ENCODE measurements at regions not wholly inside any gene's neighbourhood (a gene's known extent, or its start where the extent isn't known, plus 50 kb on each side); places are given as distances from the start of the nearest gene placed in this dataset.

- Histone ChIP-seq H3K4me3 (no peak overlapping the region), H3K27ac (no peak overlapping the region), H3K27me3 (no peaks in the 10 kb centered on the region), H3K9me3 (no peaks in the 10 kb centered on the region), H3K36me3 (no peaks in the 10 kb centered on the region), H3K4me1 (peaks cover 0 to 3% (median 0%) of the 10 kb centered on the region in 4 donors)
- intact Hi-C loops (cut with DNase I) = no loop called here
- WGBS, 2 donors = 83 to 94% methylated on average over 5 of the region's 5 CpGs
- TF ChIP-seq EP300 (IDR thresholded peaks at IDR 0.05) = no peak
- peak; percentile 35 for DNase-seq
These were observed 71.8 kb upstream of the SIRPA start for GRCh38 chr20:1823450-1823844.

GRCh38 chr20:1822564-1823449, 72.4 kb upstream of the SIRPA start:
- Histone ChIP-seq H3K36me3 (no peaks in the 10 kb centered on the region), H3K27me3 (no peaks in the 10 kb centered on the region), H3K9me3 (no peaks in the 10 kb centered on the region), H3K4me3 (no peak overlapping the region), H3K27ac (no peak overlapping the region), H3K4me1 (peaks cover 0 to 7% (median 0%) of the 10 kb centered on the region in 4 donors)
- TF ChIP-seq CTCF (IDR thresholded peaks at IDR 0.05) (no peak), POLR2A (IDR thresholded peaks at IDR 0.05) (no peak), POLR2AphosphoS5 (IDR thresholded peaks at IDR 0.05) (no peak), EP300 (IDR thresholded peaks at IDR 0.05) (no peak)
- intact Hi-C loops (cut with DNase I) = no loop called here
- 94% methylated on average over 4 of the region's 4 CpGs for WGBS, 2 donors
- no peak for DNase-seq

DNA sequence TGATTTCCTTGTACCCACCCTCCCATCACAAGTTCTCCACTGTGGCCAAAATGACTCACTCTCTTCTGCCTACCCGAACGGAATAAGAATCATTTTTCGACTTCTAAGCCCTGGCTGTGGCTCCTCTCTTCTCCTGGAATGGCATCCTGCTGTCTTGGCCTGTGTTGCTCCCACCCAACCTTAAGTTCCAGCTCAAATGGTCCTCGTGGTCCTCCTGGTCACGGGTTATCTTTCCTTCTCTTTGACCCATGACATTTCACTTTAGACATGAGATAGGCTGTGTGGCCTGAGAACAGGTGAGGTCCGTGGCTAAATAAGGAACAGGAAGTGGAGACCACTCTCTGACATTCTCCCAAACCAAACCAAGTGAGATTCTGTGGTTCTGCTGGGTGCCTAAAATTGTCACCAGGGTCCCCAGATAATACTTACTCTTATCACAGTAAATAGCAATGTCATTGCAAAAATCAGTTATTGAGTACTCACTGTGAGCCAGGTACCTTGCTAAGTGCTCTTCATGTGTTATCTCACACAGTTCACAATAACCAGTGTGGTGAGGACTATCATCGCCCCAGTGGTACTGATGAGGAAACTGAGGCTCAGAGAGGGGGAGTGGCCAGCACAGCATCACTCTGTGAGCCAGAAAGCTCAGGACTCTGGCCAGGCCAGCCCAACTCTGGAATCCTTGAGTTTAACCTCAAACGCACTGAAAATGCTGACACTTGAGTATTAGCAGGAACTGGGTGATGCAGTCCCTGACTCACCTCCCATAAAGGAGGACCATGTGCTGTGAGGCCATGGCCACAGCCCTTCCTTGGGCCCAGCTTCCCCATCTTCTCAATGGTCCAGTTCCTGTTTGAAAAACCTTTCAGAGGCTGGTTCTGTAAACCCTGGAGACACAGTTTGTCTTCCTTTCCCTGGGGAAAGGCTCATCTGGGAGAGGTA, 74.8 kb upstream of the SIRPA start:
- Histone ChIP-seq H3K27me3 (no peaks in the 10 kb centered on the region), H3K36me3 (no peaks in the 10 kb centered on the region), H3K27ac (peak overlapping the region in 2 of 4 donors; percentile 29 to 51), H3K4me1 (peaks cover 0 to 31% (median 21%) of the 10 kb centered on the region in 4 donors), H3K4me3 (no peak overlapping the region), H3K9me3 (no peaks in the 10 kb centered on the region)
- DNase-seq = no peak
- intact Hi-C loops (cut with DNase I) = no loop called here
- 82 to 87% methylated on average over 8 of the region's 8 CpGs for WGBS, 2 donors
- no peak for TF ChIP-seq POLR2A (IDR thresholded peaks at IDR 0.05)
- no peak for TF ChIP-seq CTCF (IDR thresholded peaks at IDR 0.05)
- no peak for TF ChIP-seq POLR2AphosphoS5 (IDR thresholded peaks at IDR 0.05)
- TF ChIP-seq EP300 (IDR thresholded peaks at IDR 0.05) = no peak

- peaks cover 0 to 33% (median 22%) of the 10 kb centered on the region in 4 donors for H3K4me1 ChIP-seq
- WGBS, 2 donors = 80 to 90% methylated on average over 14 of the region's 14 CpGs
- no peaks in the 10 kb centered on the region for H3K27me3 ChIP-seq
- peak overlapping the region in 3 of 4 donors; percentile 19 to 51 (median 30) for H3K27ac ChIP-seq
- no peaks in the 10 kb centered on the region for H3K36me3 ChIP-seq
- no peak overlapping the region for H3K4me3 ChIP-seq
- no peaks in the 10 kb centered on the region for H3K9me3 ChIP-seq
- intact Hi-C loops (cut with DNase I) = no loop called here
- TF ChIP-seq POLR2AphosphoS5 (IDR thresholded peaks at IDR 0.05) = no peak
- TF ChIP-seq POLR2A (IDR thresholded peaks at IDR 0.05) = no peak
- no peak for TF ChIP-seq CTCF (IDR thresholded peaks at IDR 0.05)
- TF ChIP-seq EP300 (IDR thresholded peaks at IDR 0.05) = no peak
- DNase-seq = no peak
These were observed 75.7 kb upstream of the SIRPA start for GRCh38 chr20:1819311-1820137.
